ENCODE measurements at regions not wholly inside any gene's neighbourhood (a gene's known extent, or its start where the extent isn't known, plus 50 kb on each side); places are given as distances from the start of the nearest gene placed in this dataset.

DNA sequence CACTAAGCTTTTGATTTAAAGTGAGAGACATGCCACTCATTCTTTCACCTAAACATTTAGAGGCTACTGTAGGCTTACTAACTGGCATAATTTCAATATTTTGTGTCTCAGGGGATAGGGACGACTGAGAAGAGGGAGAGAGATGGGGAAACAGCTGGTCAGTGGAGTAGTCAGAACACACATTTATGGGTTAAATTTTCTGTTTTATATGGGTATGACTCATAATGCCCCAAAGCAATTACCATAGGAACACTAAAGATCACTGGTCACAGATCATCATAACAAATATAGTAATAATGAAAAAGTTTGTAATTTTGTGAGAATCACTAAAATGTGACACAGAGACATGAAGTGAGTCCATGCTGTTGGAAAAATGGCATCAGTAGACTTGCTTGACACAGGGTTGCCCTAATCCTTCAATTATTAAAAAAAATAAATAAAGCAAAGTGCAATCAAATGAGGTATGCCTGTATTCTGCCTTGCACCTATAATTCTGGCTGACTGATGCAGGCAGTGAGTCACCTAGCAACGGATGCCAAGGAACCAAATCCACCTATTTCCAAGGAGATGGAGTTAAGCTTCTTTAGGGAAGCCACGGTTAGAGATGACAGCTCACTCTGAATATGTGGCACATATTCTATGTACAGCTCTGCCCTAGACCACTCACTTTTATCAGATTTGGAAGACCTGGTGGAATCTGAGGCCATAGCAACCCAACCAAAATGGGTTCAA, 166.1 kb downstream of the MARCHF11 start:
- no peak for DNase-seq (ENCODE audit: low read depth, low spot score)

DNA sequence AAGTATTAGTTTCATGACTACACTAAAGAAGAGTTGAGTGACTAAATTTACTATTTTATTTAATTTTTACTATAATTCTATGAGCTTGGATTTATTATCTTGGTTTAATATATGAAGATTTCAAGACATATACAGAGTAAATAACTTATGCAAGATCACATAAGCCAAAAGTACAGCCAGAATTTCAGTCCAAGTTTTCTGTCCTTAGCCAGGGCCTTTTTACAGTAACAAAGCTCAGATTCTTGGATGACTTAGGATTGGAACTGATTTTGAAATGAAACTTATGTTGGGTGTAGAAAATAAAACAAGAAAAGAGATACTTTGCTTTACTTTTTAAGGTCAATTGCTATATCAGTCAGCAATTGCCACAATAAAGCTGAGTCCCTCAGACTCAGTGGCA, 170.3 kb downstream of the MARCHF11 start:
- no peak for DNase-seq (ENCODE audit: low read depth, low spot score)

DNA sequence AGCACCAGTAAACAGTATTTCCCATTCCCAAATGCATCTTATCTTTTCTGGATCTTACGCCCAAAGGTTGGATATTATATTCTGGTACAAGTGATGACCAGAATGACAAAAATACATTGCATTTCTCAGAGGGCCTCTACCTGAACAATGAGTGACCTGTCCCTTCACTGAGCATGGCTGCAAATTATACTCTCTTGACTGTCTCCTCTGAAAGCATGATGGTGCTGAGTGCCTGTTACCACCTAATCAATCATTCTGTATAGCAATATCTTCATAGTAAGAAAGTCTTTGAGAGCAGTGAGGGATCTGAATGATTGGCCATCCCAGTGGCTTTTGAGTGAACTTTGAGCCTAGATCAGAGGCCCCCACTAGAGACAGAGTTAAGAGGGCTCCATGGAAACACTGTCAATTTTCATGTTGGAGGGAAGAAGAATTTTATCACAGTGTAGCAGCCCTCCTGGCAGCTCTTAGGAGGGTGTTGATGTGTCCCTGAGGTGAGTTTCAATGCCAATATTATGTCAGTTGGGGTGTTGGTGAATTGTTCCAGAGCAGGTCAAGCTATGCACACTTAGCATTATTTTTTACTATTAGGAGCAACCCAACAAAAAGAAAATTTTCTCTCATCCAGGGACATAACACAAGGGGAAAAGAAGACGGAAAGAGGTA, 171.7 kb downstream of the MARCHF11 start:
- DNase-seq (ENCODE audit: low read depth, low spot score) = no peak

DNA sequence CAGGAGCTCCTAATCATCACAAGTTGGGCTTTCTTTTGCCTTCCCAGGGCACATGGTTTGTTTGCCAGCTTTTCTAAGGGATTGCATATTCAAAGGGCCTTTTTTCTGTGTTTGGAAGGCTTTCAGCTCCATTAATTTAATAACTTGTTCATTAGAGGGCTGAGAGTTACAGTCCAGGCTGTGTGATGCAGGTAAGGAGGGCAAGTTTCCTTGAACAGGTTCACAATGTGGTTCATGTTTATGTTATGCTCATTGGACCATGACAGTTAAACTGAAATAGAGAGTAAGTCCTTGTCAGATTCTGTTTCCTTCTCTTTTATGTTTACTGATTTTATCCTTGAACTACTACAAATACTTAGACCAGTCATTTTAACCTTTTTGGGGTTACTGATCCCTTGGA, 174.4 kb downstream of the MARCHF11 start:
- DNase-seq (ENCODE audit: low read depth, low spot score) = no peak

DNA sequence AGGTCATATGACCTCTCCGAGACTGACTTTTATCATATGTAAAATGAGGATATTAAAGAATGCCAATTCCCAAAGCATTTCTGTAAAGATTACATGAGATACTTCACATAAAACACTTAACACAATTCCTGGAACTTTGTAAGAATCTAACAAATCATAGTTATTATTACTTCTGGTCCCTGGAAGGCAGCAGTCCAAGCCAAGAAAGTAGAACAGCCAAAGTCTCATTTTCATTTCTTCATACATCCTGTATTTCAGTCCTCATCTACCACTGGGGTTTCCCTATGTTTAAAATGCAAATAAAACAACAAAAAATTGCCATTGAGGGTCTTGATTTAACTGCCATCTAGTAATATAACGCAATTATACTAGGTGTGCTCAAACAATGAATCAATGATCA, 179.5 kb downstream of the MARCHF11 start:
- DNase-seq (ENCODE audit: low read depth, low spot score) = no peak

DNA sequence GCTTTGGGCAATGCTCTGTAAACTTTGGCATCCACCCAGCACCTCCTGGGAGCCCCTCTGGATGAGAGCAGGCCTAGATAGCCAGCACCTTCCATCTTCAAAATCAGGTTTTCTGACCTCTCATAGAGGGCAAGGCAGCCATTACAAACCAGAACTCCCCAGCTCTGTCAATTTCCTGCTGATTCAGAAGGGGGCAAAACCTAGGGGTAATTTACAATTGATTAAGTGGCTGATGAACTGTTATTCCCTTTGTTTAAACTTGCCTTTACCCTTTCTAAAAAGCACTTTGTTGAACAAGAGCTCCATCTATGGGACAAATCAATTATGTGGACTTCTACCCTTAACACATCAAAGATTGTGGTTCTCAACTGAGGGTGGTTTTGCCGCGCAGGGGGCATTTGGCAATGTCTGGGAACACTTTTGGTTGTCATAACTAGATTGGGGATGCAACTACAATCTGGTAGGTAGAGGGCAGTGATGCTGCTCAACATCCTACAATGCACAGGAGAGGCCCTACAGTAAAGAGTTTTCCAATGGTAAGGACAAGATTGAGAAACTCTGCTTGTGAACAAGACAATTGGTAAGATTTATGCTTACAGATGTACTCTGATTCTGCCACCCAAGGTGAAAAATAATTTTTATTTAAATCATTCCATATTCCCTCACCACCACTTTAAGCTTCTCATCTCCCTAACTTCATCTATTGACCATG, 184.1 kb downstream of the MARCHF11 start:
- peak; percentile 25 for DNase-seq (ENCODE audit: low read depth, low spot score)

DNA sequence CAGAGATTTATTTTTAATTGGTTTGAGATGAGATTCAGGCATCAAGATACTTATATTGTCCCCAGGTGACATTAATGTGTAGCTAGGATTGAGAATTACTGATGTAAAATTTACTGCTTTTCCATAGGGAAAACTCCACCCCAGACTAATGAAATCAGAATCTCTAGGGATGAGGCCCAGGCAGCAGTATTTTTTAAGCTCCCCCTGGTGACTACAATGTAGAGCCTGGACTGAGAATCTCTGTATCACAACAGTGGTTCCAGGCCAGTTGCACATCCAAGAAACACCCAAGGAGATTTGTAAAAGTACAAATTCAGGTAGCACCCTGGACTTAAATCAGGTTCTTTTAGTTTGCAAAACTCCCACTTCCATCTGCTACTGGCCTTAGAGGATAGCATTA, 185.7 kb downstream of the MARCHF11 start:
- DNase-seq (ENCODE audit: low read depth, low spot score) = no peak

DNA sequence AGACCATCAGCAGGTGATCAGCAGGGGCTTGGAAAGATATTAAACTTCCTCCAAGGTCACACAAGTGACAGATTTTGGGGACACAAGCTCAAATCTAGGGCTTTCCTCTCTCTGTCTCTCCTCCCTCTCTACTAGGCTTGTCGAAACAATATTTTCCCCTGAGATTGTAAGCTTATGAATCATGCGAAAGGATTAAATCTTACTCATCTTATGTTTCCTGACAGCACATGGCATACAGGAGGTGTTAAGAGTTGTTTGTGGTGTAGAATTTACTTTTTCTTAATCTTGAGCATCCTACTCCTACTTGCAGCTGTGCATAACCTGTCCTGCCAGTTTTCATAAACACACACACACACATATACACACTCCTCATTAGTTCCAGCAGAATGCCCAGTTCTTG, 186.3 kb downstream of the MARCHF11 start:
- DNase-seq (ENCODE audit: low read depth, low spot score) = no peak

DNA sequence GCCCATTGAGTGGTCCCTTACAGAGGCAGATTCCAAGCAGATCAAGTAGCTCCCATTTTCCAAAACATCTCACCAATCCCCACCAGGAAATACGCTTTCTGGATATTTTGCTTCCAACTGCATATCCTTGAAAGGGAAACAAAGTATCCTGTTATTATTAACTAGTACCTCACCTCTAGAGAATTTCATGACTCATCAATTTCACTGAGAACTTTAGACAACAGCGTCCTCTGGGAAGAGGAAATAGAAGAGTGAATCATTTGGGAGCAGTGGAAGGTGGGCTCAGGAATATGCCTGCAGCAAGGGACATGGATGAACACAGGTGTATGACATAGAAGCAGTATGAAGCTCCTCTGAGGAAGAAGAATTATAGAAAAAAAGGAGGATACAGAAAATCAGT, 186.7 kb downstream of the MARCHF11 start:
- no peak for DNase-seq (ENCODE audit: low read depth, low spot score)

DNA sequence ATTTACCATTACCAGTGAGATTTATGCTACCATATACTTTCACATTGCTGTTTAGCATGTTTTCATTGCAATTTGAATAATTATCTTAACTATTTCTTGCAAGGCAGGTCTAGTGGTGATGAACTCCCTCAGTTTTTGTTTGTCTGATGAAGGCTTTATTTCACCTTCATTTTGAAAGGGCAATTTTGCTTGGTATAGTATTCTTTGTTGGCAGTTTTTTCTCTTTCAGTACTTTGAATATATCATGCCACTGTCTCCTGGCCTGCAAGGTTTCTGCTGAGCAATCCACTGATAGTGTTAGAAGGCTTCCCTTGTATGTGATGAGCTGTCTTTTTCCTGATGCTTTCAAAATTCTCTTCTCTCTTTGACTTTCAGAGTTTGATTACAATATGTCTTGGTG, 188.0 kb downstream of the MARCHF11 start:
- DNase-seq (ENCODE audit: low read depth, low spot score) = no peak
